Heart left ventricle (tissue), 16 donors: ENCODE measurements at regions not wholly inside any gene's neighbourhood (a gene's known extent, or its start where the extent isn't known, plus 50 kb on each side); places are given as distances from the start of the nearest gene placed in this dataset.

ENCODE experiments used
- ATAC-seq, 4 donors: fragments of 200-7000 bp; cut with Tn5 transposase; one replicate each; pipeline ENCODE4 v1.9.1; 2020 to 2022; ENCODE audit warnings: moderate library complexity in 4 of 4, mild to moderate bottlenecking in 3 of 4, moderate number of reproducible peaks in 1 of 4
- DNase-seq, 5 donors: peaks; one replicate each; pipeline ENCODE4 v3.0.0-alpha.2; 2020
- H3K27ac ChIP-seq, 12 donors: fragments of 200-600 bp; sonication (generic) in 4 of 12; one replicate each; pipeline versions ENCODE4 v1.5.0 to v1.8.0; 2016 to 2022; ENCODE audit warnings: mild to moderate bottlenecking in 2 of 12
- H3K27me3 ChIP-seq, 9 donors: fragments of 200-600 bp; sonication (generic) in 2 of 9; one replicate each; pipeline versions ENCODE4 v1.5.1 to v1.8.0; 2016 to 2022; ENCODE audit warnings: mild to moderate bottlenecking in 3 of 9
- H3K36me3 ChIP-seq, 9 donors: fragments of 200-600 bp; sonication (generic) in 2 of 9; one replicate each; pipeline versions ENCODE4 v1.5.0 to v1.8.0; 2018 to 2022; ENCODE audit warnings: mild to moderate bottlenecking in 2 of 9
- H3K4me1 ChIP-seq, 12 donors: fragments of 200-600 bp; sonication (generic) in 4 of 12; one replicate each; pipeline versions ENCODE4 v1.5.0 to v1.8.0; 2016 to 2022; ENCODE audit warnings: mild to moderate bottlenecking in 3 of 12
- H3K4me3 ChIP-seq, 12 donors: fragments of 200-600 bp; sonication (generic) in 4 of 12; one replicate each; pipeline versions ENCODE4 v1.5.0 to v1.8.0; 2017 to 2022; ENCODE audit warnings: mild to moderate bottlenecking in 9 of 12, moderate library complexity in 4 of 12
- H3K9me3 ChIP-seq, 12 donors: fragments of 200-600 bp; sonication (generic) in 4 of 12; one replicate each; pipeline versions ENCODE4 v1.5.0 to v1.8.0; 2016 to 2022; ENCODE audit warnings: mild to moderate bottlenecking in 1 of 12
- CTCF ChIP-seq, 12 donors: fragments of 200-600 bp; sonication (generic) in 4 of 12; IDR thresholded peaks; one replicate each; pipeline versions ENCODE4 v1.5.0 to v1.8.0; 2018 to 2022; ENCODE audit warnings: antibody characterized with exemption in 12 of 12, mild to moderate bottlenecking in 5 of 12
- POLR2A ChIP-seq, 2 donors: fragments of 450-650 bp; IDR thresholded peaks; one replicate each; pipeline ENCODE4 v1.6.1; 2017; ENCODE audit warnings: antibody characterized with exemption in 2 of 2, mild to moderate bottlenecking in 2 of 2, moderate library complexity in 2 of 2
- WGBS, 4 donors: extraction: QIAGEN DNeasy Blood & Tissue Kit in 2 of 4; methylation state at CpG; one replicate each; pipeline versions ENCODE4 v1.1.5 to v1.1.7; 2013 to 2018; 5-methylcytosine and 5-hydroxymethylcytosine counted together
- intact Hi-C, 10 donors: fragments of 100-400 bp; cut with DNase I; formaldehyde crosslinking; loops; one replicate each; pipeline versions ENCODE4 v1.11.1 to v1.14.2; 2022
- donor health status: ischemic (EF 13 %, LVEDD 7.1; RV severe dilation, severe dysfunction).
- donor health status: healthy with polysubstance abuse.
- donor health status: DM: no; HTN: yes; CAD: no.
- donor health status: DM: no; HTN: no; CAD: no.
- donor health status: ischemic (EF 25% LVEDD 6.9; RV normal size, moderate dysfunction).
- donor health status: ischemic (EF 25% LVEDD 5.7; RV mildly dilated, moderate dysfunction).
- donor health status: healthy.
- donor health status: DM: yes; HTN: yes; CAD: no.
- donor health status: ischemic (EF 35%, LVEDD 5.7; RV mildly dilated, moderate dysfunction).
- donor health status: nonischemic (EF 11% LVEDD 7.7; RV severe dilation, severe dysfunction).
- donor health status: DM: yes; HTN: yes; CAD: no.
- donor health status: PGD.
- donor health status: ischemic (EF 29% LVEDD 5.4; RV normal size, mild dysfunction).
- donor health status: nonischemic (EF 23%, LVEDD 6.1; RV moderate dilation, normal function).

DNA sequence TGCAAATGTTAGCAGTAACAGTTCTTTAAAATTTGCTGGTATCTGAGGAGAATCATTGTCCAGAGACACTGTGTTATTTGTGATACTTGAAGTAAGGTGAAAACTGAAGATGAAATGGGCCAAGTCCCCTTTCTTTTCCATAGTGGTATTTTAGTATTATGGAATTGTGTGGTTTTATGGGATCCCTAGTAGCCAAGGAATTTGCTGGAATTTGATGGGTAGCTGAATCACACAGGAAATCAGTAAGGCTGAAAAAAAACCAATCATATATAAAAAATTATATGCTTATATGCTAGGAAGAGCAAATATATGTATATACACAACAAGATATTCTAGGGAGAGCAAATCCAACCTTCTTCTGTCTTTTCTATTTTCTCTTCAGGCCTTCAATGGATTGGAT is 54.2 kb upstream of the TACR1 start:
- intact Hi-C loops: no loop called here

GRCh38 chr2:75251896-75252295 is 52.6 kb upstream of the TACR1 start:
- DNase-seq (no peak), ATAC-seq (no peak)
- 76 to 84% (median 80%) methylated on average over 3 of the region's 3 CpGs for WGBS, 4 donors
- Histone ChIP-seq H3K4me3 (no peak overlapping the region), H3K9me3 (peaks cover 0 to 34% (median 12%) of the 10 kb centered on the region in 12 donors), H3K36me3 (no peaks in the 10 kb centered on the region), H3K4me1 (no peaks in the 10 kb centered on the region), H3K27me3 (no peaks in the 10 kb centered on the region), H3K27ac (no peak overlapping the region)
- intact Hi-C loops: no loop called here
- TF ChIP-seq POLR2A (IDR thresholded peaks at IDR 0.05): no peak
- TF ChIP-seq CTCF (IDR thresholded peaks at IDR 0.05): no peak

More for the DNA sequence above, 54.2 kb upstream of the TACR1 start:
- ATAC-seq (no peak), DNase-seq (no peak)
- Histone ChIP-seq H3K4me3 (no peak overlapping the region), H3K27me3 (no peaks in the 10 kb centered on the region), H3K9me3 (peaks cover 0 to 50% (median 25%) of the 10 kb centered on the region in 12 donors), H3K27ac (no peak overlapping the region), H3K36me3 (no peaks in the 10 kb centered on the region), H3K4me1 (no peaks in the 10 kb centered on the region)
- no peak for TF ChIP-seq CTCF (IDR thresholded peaks at IDR 0.05)
- TF ChIP-seq POLR2A (IDR thresholded peaks at IDR 0.05): no peak
